ENCODE measurements at regions not wholly inside any gene's neighbourhood (a gene's known extent, or its start where the extent isn't known, plus 50 kb on each side); places are given as distances from the start of the nearest gene placed in this dataset.

DNA sequence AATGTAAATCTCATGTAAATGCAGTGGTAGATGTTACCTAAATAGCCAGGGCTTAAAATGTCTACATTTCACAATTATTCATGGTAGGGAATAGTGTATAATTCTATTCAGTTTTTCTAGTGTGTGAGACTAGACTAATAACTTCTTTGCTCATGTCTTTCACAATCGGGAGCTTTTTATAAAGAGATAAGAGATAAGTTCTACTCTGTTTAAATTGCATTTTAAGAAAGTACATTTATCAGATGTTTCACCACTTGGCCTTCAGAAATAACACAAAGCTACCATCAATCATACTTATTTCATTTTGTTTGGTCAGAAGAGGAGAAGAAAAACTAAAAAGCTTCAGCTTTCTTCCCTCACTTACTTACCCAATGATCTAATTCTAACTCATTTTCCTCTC lies 725.5 kb upstream of the FLRT2 start:
- TF ChIP-seq MYC (IDR thresholded peaks at IDR 0.05; ENCODE audit: low read depth, low read length) (no peak), POLR2A (IDR thresholded peaks at IDR 0.05; ENCODE audit: extremely low read depth, insufficient read length) (no peak)
- TF ChIP-seq, protein P1, sequence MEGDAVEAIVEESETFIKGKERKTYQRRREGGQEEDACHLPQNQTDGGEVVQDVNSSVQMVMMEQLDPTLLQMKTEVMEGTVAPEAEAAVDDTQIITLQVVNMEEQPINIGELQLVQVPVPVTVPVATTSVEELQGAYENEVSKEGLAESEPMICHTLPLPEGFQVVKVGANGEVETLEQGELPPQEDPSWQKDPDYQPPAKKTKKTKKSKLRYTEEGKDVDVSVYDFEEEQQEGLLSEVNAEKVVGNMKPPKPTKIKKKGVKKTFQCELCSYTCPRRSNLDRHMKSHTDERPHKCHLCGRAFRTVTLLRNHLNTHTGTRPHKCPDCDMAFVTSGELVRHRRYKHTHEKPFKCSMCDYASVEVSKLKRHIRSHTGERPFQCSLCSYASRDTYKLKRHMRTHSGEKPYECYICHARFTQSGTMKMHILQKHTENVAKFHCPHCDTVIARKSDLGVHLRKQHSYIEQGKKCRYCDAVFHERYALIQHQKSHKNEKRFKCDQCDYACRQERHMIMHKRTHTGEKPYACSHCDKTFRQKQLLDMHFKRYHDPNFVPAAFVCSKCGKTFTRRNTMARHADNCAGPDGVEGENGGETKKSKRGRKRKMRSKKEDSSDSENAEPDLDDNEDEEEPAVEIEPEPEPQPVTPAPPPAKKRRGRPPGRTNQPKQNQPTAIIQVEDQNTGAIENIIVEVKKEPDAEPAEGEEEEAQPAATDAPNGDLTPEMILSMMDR (IDR thresholded peaks at IDR 0.05; ENCODE audit: low read depth, low read length) = no peak
- TF ChIP-seq, protein P2, sequence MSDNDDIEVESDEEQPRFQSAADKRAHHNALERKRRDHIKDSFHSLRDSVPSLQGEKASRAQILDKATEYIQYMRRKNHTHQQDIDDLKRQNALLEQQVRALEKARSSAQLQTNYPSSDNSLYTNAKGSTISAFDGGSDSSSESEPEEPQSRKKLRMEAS (IDR thresholded peaks at IDR 0.05; ENCODE audit: low read depth, low read length) = no peak
- no peak for DNase-seq (ENCODE audit: low read depth)
- H3K4me3 ChIP-seq (ENCODE audit: low read depth, low read length) = no peak overlapping the region

DNA sequence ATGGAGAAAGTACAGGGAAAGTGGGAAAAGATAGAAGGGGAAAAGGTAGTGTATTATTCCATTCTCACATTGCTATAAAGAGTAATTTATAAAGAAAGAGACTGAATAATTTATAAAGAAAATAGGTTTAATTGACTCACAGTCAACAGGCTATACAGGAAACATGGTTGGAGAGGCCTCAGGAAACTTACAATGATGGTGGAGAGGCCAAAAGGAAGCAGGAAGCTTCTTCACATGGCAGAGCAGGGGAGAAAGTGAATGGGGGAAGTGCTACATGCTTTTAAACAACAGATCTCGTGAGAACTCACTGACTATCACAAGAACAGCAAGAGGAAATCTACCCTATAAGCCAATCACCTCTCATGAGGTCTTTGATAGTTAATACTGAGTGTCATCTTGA lies 725.0 kb upstream of the FLRT2 start:
- H3K4me3 ChIP-seq (ENCODE audit: low read depth, low read length) = no peak overlapping the region
- TF ChIP-seq, protein P1 (IDR thresholded peaks at IDR 0.05; ENCODE audit: low read depth, low read length) = no peak
- TF ChIP-seq POLR2A (IDR thresholded peaks at IDR 0.05; ENCODE audit: extremely low read depth, insufficient read length) (no peak), MYC (IDR thresholded peaks at IDR 0.05; ENCODE audit: low read depth, low read length) (no peak)
- TF ChIP-seq, protein P2 (IDR thresholded peaks at IDR 0.05; ENCODE audit: low read depth, low read length) = no peak
- DNase-seq (ENCODE audit: low read depth) = no peak

DNA sequence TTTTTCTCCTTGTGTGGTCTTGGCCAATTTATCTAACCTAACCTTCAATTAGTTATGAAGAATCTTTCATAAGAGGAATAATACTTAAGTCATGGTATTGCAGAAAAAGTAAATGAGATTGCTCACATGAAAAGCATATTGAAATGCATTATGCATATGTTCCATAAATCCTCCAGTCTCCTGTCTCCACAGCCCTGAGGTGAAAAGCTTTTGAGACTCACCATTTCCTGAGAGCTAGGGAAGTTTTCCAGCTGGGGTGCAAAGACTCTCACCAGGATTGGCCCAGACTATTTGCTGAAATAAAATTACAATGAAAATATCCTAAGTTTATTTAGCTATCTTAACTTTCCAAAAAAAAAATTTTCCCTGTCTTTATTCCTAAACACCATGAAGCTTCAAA lies 723.8 kb upstream of the FLRT2 start:
- TF ChIP-seq POLR2A (IDR thresholded peaks at IDR 0.05; ENCODE audit: extremely low read depth, insufficient read length) (no peak), MYC (IDR thresholded peaks at IDR 0.05; ENCODE audit: low read depth, low read length) (no peak)
- TF ChIP-seq, protein P1 (IDR thresholded peaks at IDR 0.05; ENCODE audit: low read depth, low read length) = no peak
- TF ChIP-seq, protein P2 (IDR thresholded peaks at IDR 0.05; ENCODE audit: low read depth, low read length) = no peak
- H3K4me3 ChIP-seq (ENCODE audit: low read depth, low read length) = no peak overlapping the region
- no peak for DNase-seq (ENCODE audit: low read depth)

DNA sequence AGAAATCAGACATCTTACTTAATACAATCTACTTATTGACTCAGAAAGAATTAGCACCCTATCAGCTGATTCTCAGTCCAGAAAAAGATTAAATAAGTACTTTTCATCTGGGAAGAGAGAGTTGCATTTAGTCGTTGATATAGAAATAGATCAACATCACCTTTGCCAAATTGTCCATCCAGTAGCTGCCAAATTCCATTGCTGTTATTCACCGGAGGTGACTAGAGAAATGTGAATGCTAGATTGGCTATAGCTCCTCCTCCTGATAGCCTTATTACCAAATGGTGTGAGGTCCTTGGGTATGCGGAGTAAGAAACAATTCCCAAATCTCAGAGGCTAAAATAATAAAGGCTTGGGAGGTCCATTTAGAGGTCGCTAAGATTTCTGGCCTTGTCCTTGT lies 723.3 kb upstream of the FLRT2 start:
- no peak for DNase-seq (ENCODE audit: low read depth)
- H3K4me3 ChIP-seq (ENCODE audit: low read depth, low read length) = no peak overlapping the region
- TF ChIP-seq, protein P2 (IDR thresholded peaks at IDR 0.05; ENCODE audit: low read depth, low read length) = no peak
- TF ChIP-seq POLR2A (IDR thresholded peaks at IDR 0.05; ENCODE audit: extremely low read depth, insufficient read length) = no peak
- TF ChIP-seq, protein P1 (IDR thresholded peaks at IDR 0.05; ENCODE audit: low read depth, low read length) = no peak
- TF ChIP-seq MYC (IDR thresholded peaks at IDR 0.05; ENCODE audit: low read depth, low read length) = no peak

DNA sequence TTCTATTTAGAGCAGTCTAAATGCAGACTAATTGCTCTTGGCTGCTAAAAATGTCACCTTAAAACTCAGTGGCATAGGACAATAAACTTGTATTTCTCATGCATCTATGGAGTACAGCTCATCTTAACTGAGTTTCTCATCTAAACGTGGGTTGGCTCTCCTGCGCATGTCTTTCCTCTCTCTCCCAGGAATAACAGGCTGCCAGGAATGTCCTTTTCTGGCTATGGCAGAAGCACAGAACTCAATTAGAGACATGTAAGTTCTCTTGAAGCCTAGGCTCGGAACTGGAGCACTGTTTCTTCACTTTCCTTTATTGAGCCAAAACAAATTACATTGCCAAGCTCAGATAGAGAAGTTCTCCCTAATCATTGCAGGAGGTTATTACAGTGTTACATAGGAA lies 722.3 kb upstream of the FLRT2 start:
- no peak for DNase-seq (ENCODE audit: low read depth)
- TF ChIP-seq, protein P1 (IDR thresholded peaks at IDR 0.05; ENCODE audit: low read depth, low read length) = no peak
- H3K4me3 ChIP-seq (ENCODE audit: low read depth, low read length) = no peak overlapping the region

DNA sequence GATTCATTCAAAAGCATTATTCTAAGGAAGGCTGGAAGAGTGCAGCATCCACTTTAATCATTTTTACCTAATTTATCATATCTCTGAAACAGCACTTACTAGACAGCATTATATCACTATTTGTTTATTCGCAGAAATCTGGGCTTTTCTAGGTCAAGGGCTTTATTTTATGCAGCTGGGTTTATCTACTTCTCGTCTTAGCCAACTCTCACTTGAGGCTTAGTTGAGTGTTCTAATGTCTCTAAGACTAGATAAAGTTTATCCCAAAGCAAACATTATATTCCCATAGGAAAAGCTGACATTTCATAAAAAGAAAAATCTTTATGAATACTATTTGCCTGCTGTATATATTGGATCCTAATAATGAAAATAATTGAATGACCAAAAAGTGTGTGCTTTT lies 720.8 kb upstream of the FLRT2 start:
- H3K4me3 ChIP-seq (ENCODE audit: low read depth, low read length) = no peak overlapping the region
- TF ChIP-seq POLR2A (IDR thresholded peaks at IDR 0.05; ENCODE audit: extremely low read depth, insufficient read length) (no peak), MYC (IDR thresholded peaks at IDR 0.05; ENCODE audit: low read depth, low read length) (no peak)
- TF ChIP-seq, protein P2 (IDR thresholded peaks at IDR 0.05; ENCODE audit: low read depth, low read length) = no peak
- TF ChIP-seq, protein P1 (IDR thresholded peaks at IDR 0.05; ENCODE audit: low read depth, low read length) = no peak
- DNase-seq (ENCODE audit: low read depth) = no peak

Measured in NB4 (cell line).